Uterus (tissue), 3 donors: ENCODE measurements at regions not wholly inside any gene's neighbourhood (a gene's known extent, or its start where the extent isn't known, plus 50 kb on each side); places are given as distances from the start of the nearest gene placed in this dataset.

ENCODE experiments used
- DNase-seq, 2 donors: peaks; one replicate each; pipeline ENCODE4 v3.0.0-alpha.2; 2019 to 2020
- H3K27ac ChIP-seq, 2 donors: fragments of 200-600 bp; sonication (generic); 1 replicate in 1 of 2; 2 replicates in 1 of 2; pipeline ENCODE4 v1.5.1; 2016 to 2018
- H3K27me3 ChIP-seq, 2 donors: fragments of 200-600 bp; sonication (generic); one replicate each; pipeline ENCODE4 v1.5.1; 2018 to 2019; ENCODE audit warnings: control low read depth in 1 of 2
- H3K36me3 ChIP-seq, 2 donors: fragments of 200-600 bp; sonication (generic); one replicate each; pipeline ENCODE4 v1.5.1; 2019; ENCODE audit warnings: control low read depth in 1 of 2
- H3K4me1 ChIP-seq, 2 donors: fragments of 200-600 bp; sonication (generic); one replicate each; pipeline ENCODE4 v1.5.1; 2018 to 2019; ENCODE audit warnings: control low read depth in 1 of 2
- H3K4me3 ChIP-seq, 2 donors: fragments of 200-600 bp; sonication (generic); 1 replicate in 1 of 2; 2 replicates in 1 of 2; pipeline ENCODE4 v1.5.1; 2018 to 2019; ENCODE audit warnings: mild to moderate bottlenecking in 1 of 2
- H3K9me3 ChIP-seq, 2 donors: fragments of 200-600 bp; sonication (generic); one replicate each; pipeline ENCODE4 v1.5.1; 2019; ENCODE audit warnings: control low read depth in 1 of 2
- POLR2A ChIP-seq, 2 donors: fragments of 450-650 bp; IDR thresholded peaks; one replicate each; pipeline ENCODE4 v1.6.1; 2016; ENCODE audit warnings: antibody characterized with exemption in 2 of 2, mild to moderate bottlenecking in 1 of 2, moderate library complexity in 1 of 2
- intact Hi-C: fragments of 100-400 bp; cut with DNase I; formaldehyde crosslinking; loops from one replicate; pipeline ENCODE4 v1.15.1; 2023; ENCODE audit warnings: low total_unique reads
- TF ChIP-seq, protein P1 (sequence below), 4 experiments: fragments of 200-600 bp in 2 of 4; fragments of 450-650 bp in 2 of 4; sonication (generic) in 2 of 4; IDR thresholded peaks; one replicate each; pipeline ENCODE4 v1.5.1; 2016 to 2019; ENCODE audit warnings: antibody characterized with exemption in 4 of 4, mild to moderate bottlenecking in 2 of 4, moderate library complexity in 1 of 4
- donor health status: DM: yes; HTN: yes; CAD: no.

DNA sequence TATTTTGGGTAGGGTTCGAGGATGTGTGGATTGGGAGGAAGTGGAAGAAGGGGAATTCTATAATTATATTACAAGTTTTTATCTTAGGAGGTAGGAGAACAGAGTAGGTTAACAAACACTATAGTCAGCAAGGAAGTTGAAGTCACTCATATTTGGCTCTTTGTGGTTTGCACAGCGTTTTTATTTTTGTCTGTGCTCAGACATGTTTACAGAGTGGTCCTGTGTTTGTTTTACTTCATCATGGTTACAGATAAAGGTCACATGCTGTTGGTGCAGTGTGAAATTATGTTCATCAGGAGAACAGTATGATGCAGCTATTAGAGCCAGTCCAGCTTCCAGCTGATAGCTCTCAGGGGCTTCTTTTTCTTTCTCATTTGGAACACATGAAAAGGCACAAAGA lies 299.9 kb upstream of the SFRP2 start:
- no peaks in the 10 kb centered on the region for H3K36me3 ChIP-seq
- no peaks in the 10 kb centered on the region for H3K9me3 ChIP-seq
- intact Hi-C loops, result no loop called here
- H3K4me3 ChIP-seq, result no peak overlapping the region
- DNase-seq, result no peak
- no peaks in the 10 kb centered on the region for H3K4me1 ChIP-seq
- no peaks in the 10 kb centered on the region for H3K27me3 ChIP-seq
- no peak overlapping the region for H3K27ac ChIP-seq
- TF ChIP-seq POLR2A (IDR thresholded peaks at IDR 0.05), result no peak
- TF ChIP-seq, protein P1, sequence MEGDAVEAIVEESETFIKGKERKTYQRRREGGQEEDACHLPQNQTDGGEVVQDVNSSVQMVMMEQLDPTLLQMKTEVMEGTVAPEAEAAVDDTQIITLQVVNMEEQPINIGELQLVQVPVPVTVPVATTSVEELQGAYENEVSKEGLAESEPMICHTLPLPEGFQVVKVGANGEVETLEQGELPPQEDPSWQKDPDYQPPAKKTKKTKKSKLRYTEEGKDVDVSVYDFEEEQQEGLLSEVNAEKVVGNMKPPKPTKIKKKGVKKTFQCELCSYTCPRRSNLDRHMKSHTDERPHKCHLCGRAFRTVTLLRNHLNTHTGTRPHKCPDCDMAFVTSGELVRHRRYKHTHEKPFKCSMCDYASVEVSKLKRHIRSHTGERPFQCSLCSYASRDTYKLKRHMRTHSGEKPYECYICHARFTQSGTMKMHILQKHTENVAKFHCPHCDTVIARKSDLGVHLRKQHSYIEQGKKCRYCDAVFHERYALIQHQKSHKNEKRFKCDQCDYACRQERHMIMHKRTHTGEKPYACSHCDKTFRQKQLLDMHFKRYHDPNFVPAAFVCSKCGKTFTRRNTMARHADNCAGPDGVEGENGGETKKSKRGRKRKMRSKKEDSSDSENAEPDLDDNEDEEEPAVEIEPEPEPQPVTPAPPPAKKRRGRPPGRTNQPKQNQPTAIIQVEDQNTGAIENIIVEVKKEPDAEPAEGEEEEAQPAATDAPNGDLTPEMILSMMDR (IDR thresholded peaks at IDR 0.05), result no peak

DNA sequence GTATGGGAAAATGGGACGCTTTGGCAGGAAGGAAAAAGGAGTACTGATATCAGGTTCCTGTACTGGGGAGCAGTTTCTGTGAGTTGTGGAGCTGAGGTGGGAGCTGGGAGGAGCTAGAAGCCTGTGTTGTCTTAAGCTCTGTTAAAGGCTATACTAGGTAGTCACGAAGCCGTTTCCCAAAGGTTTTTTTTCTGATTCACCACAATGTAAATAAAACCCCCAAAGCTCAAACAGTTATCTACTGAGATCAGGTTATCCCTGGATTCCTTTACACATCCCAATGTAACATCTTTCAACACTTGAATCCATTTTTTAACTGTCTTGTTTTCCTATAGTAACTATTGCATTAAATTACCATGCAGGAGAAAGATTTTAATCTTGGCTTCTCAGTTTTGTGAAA lies 297.4 kb upstream of the SFRP2 start:
- H3K27ac ChIP-seq, result no peak overlapping the region
- H3K27me3 ChIP-seq, result no peaks in the 10 kb centered on the region
- TF ChIP-seq, protein P1 (IDR thresholded peaks at IDR 0.05), result no peak
- TF ChIP-seq POLR2A (IDR thresholded peaks at IDR 0.05), result no peak
- H3K4me3 ChIP-seq, result no peak overlapping the region
- H3K4me1 ChIP-seq, result no peaks in the 10 kb centered on the region
- no peak for DNase-seq
- no peaks in the 10 kb centered on the region for H3K9me3 ChIP-seq
- intact Hi-C loops, result no loop called here
- H3K36me3 ChIP-seq, result no peaks in the 10 kb centered on the region

DNA sequence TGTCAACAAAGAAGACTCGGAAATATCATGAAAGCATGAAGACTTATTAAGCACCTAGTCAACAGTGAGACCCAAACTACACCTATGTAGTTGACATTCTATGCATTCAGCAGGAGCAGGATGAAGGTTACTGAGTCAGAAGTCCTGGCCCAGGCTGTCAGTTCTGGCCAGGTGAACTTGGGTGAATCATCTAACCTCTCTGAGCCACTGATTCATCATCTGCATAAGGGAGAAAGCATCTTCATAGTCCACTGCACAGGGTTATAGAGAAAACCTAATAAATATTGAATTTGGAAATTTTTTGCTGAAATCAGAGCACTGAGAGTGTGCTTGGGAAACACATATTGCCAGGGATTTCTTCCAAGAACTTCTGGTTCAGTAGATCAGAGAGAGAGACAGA lies 296.0 kb upstream of the SFRP2 start:
- intact Hi-C loops, result no loop called here
- H3K9me3 ChIP-seq, result no peaks in the 10 kb centered on the region

DNA sequence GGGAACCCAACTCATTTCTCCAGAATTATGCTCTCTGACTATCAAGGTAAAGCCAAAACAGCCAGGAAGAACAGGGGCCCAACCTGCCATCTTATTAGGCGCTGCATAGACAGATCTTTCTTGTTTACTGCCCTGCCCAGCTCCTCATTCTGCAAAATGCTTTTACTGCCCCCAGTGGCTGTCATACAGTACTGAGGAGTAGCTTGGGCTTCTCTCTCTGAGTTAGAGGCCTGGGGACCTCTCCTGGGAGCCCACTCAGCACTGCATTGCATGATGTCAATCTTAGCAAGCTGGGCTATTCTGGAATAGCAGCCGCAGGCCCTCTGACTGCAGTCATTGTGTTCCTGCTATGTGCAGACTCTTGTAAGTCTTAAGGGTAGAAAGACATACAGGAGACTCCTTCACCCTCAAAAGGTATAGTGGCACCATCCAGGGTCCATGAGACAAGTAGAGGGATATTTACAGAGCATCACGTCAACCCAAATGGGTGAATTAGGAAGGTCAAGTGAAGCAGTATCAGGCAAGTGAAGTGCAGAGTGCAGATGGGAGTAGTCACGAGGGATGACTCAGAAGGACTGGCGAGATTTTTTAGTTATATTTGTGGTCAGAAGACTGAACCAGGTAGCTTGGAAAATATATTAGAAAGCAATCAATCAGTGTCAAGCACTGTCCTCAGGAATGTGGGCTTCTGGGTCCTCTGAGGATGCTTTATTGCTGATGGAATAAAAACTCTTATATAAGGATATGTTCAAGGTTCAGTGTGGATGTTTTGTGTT lies 294.1 kb upstream of the SFRP2 start:
- no peak for DNase-seq
- H3K9me3 ChIP-seq, result no peaks in the 10 kb centered on the region
- H3K27me3 ChIP-seq, result no peaks in the 10 kb centered on the region
- TF ChIP-seq, protein P1 (IDR thresholded peaks at IDR 0.05), result no peak
- no peak for TF ChIP-seq POLR2A (IDR thresholded peaks at IDR 0.05)
- no peaks in the 10 kb centered on the region for H3K4me1 ChIP-seq
- H3K4me3 ChIP-seq, result no peak overlapping the region
- intact Hi-C loops, result no loop called here
- H3K27ac ChIP-seq, result no peak overlapping the region
- H3K36me3 ChIP-seq, result no peaks in the 10 kb centered on the region

More for the DNA sequence above, 296.0 kb upstream of the SFRP2 start:
- Histone ChIP-seq H3K4me3 (no peak overlapping the region), H3K36me3 (no peaks in the 10 kb centered on the region), H3K27me3 (no peaks in the 10 kb centered on the region), H3K27ac (no peak overlapping the region), H3K4me1 (no peaks in the 10 kb centered on the region)
- DNase-seq, result no peak
- TF ChIP-seq, protein P1 (IDR thresholded peaks at IDR 0.05), result no peak
- TF ChIP-seq POLR2A (IDR thresholded peaks at IDR 0.05), result no peak

DNA sequence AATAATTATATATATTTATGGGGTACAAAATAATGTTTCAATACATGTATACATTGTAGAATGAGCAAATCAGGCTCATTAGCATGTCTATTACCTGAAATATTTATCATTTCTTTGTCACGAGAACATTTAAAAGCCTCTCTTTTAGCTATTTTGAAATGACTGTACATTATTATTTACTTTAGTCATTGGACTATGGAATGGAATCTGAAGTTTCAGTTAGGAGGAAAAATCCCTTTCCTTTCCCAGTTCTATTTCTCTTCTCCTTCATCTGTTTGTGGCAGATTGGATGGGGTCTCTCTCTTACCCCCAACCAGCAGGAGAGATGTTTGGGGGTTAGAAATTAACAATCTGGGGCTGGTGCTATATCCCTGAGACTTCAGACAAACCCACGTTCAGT lies 292.5 kb upstream of the SFRP2 start:
- no peak for DNase-seq
- no peak overlapping the region for H3K27ac ChIP-seq
- H3K36me3 ChIP-seq, result no peaks in the 10 kb centered on the region
- H3K4me3 ChIP-seq, result no peak overlapping the region
- intact Hi-C loops, result no loop called here
- no peaks in the 10 kb centered on the region for H3K9me3 ChIP-seq
- no peaks in the 10 kb centered on the region for H3K27me3 ChIP-seq
- TF ChIP-seq, protein P1 (IDR thresholded peaks at IDR 0.05), result no peak
- no peak for TF ChIP-seq POLR2A (IDR thresholded peaks at IDR 0.05)
- H3K4me1 ChIP-seq, result no peaks in the 10 kb centered on the region
